ENCODE measurements at regions not wholly inside any gene's neighbourhood (a gene's known extent, or its start where the extent isn't known, plus 50 kb on each side); places are given as distances from the start of the nearest gene placed in this dataset.
"Not testable (repeated sequence)": the region's sequence is repeated elsewhere in the genome, so short reads cannot be mapped to it uniquely, and the experiment has no call there.

DNA sequence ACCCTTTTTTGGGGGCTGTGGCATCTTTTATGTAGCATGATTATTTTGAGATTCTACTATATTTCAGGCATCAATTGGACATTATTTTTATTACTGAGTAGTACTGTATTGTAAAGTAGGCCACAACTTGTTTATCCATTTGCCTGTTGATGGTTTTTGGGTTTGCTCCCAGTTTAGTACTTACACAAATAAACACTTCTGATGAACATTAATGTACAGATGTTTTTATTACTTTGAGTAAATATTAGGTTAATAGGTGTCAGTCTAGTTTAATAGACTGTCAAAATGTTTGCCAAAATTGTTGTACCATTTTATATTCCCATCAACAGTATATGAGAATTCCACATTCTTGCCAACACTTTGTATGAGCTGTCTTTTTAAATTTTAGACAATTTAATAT lies 214.9 kb upstream of the MAD2L1 start:
- DNase-seq = no peak
- no peaks in the 10 kb centered on the region for H3K4me1 ChIP-seq
- H3K36me3 ChIP-seq = no peaks in the 10 kb centered on the region
- no peak overlapping the region for H3K27ac ChIP-seq
- H3K4me3 ChIP-seq = no peak overlapping the region
- TF ChIP-seq, protein P1, sequence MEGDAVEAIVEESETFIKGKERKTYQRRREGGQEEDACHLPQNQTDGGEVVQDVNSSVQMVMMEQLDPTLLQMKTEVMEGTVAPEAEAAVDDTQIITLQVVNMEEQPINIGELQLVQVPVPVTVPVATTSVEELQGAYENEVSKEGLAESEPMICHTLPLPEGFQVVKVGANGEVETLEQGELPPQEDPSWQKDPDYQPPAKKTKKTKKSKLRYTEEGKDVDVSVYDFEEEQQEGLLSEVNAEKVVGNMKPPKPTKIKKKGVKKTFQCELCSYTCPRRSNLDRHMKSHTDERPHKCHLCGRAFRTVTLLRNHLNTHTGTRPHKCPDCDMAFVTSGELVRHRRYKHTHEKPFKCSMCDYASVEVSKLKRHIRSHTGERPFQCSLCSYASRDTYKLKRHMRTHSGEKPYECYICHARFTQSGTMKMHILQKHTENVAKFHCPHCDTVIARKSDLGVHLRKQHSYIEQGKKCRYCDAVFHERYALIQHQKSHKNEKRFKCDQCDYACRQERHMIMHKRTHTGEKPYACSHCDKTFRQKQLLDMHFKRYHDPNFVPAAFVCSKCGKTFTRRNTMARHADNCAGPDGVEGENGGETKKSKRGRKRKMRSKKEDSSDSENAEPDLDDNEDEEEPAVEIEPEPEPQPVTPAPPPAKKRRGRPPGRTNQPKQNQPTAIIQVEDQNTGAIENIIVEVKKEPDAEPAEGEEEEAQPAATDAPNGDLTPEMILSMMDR (IDR thresholded peaks at IDR 0.05) = no peak
- no peak for TF ChIP-seq POLR2A (IDR thresholded peaks at IDR 0.05)
- no peaks in the 10 kb centered on the region for H3K27me3 ChIP-seq
- no peaks in the 10 kb centered on the region for H3K9me3 ChIP-seq

- no peak for TF ChIP-seq POLR2A (IDR thresholded peaks at IDR 0.05)
- TF ChIP-seq, protein P1 (IDR thresholded peaks at IDR 0.05) = no peak
- Histone ChIP-seq H3K9me3 (no peaks in the 10 kb centered on the region), H3K4me1 (no peaks in the 10 kb centered on the region), H3K27ac (no peak overlapping the region), H3K36me3 (no peaks in the 10 kb centered on the region), H3K4me3 (no peak overlapping the region), H3K27me3 (no peaks in the 10 kb centered on the region)
- no peak for DNase-seq
Observed at GRCh38 chr4:120277391-120277790, 210.7 kb upstream of the MAD2L1 start.

DNA sequence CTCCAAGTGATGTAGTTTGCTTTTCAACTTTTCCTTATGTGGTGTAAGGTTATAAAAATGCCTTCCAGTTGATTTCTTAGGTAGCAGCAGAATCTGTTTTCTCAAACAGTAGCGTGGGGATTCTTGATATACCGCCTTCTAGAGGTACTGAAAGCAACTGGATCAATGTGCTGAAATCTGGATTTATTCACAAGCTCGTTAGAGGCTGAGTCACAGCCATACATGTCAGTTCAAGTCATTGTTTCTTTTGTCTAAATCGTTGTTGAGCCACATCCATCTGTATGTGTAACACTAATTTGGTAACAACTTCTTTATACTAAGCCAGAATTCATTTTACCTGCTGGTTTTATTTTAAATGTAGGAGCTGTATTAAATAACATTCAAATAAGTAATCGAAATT lies 200.0 kb upstream of the MAD2L1 start:
- H3K9me3 ChIP-seq = no peaks in the 10 kb centered on the region
- H3K36me3 ChIP-seq = no peaks in the 10 kb centered on the region
- TF ChIP-seq, protein P1 (IDR thresholded peaks at IDR 0.05) = no peak
- no peak for TF ChIP-seq POLR2A (IDR thresholded peaks at IDR 0.05)
- no peak for DNase-seq
- no peaks in the 10 kb centered on the region for H3K4me1 ChIP-seq
- H3K4me3 ChIP-seq = no peak overlapping the region
- H3K27ac ChIP-seq = no peak overlapping the region
- no peaks in the 10 kb centered on the region for H3K27me3 ChIP-seq

DNA sequence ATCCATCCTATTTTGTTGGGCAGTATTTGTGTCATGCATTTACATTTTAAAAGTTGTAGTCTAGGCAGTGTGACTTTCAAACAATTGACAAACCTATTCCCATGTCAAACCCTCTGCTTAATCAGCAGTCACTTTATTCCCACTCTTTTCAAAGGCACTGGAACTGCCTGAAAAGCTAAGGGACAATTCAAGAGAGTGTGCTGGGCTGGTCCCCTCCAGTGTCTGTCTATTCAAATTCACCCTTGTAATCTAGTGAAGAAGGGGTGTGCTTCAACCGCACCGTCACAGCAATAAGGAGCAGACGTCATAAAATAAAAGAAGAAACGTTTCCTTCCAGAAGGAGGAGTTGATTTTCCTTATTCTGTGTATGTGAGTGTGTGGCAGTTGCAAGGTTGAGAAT lies 197.0 kb upstream of the MAD2L1 start:
- Histone ChIP-seq H3K36me3 (no peaks in the 10 kb centered on the region), H3K9me3 (no peaks in the 10 kb centered on the region), H3K4me1 (no peaks in the 10 kb centered on the region), H3K27me3 (no peaks in the 10 kb centered on the region), H3K4me3 (no peak overlapping the region), H3K27ac (no peak overlapping the region)
- no peak for DNase-seq
- TF ChIP-seq POLR2A (IDR thresholded peaks at IDR 0.05) = no peak
- TF ChIP-seq, protein P1 (IDR thresholded peaks at IDR 0.05) = no peak

DNA sequence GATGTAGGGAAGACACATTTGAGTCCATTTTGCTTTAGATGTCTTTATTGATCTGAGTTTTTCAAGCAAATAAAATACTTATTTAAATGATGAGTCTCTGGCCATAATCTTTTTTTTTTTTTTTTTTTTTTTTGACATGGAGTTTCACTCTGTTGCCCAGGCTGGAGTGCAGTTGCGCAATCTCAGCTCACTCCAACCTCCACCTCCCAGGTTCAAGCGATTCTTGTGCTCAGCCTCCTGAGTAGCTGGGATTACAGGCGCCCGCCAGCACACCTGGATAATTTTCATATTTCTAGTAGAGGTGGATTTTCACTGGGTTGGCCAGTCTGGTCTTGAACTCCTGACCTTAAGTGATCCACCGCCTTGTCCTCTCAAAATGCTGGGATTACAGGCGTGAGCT lies 194.5 kb upstream of the MAD2L1 start:
- Histone ChIP-seq H3K4me3 (no peak overlapping the region), H3K4me1 (no peaks in the 10 kb centered on the region), H3K36me3 (no peaks in the 10 kb centered on the region), H3K9me3 (no peaks in the 10 kb centered on the region), H3K27ac (no peak overlapping the region), H3K27me3 (no peaks in the 10 kb centered on the region)
- TF ChIP-seq, protein P1 (IDR thresholded peaks at IDR 0.05) = no peak
- no peak for TF ChIP-seq POLR2A (IDR thresholded peaks at IDR 0.05)
- no peak for DNase-seq

- H3K9me3 ChIP-seq, H3K4me1 ChIP-seq, DNase-seq, H3K27ac ChIP-seq, H3K4me3 ChIP-seq, H3K36me3 ChIP-seq, H3K27me3 ChIP-seq: not testable (repeated sequence)
Observed at GRCh38 chr4:120256112-120256775, 189.6 kb upstream of the MAD2L1 start.
